ENCODE measurements at regions not wholly inside any gene's neighbourhood (a gene's known extent, or its start where the extent isn't known, plus 50 kb on each side); places are given as distances from the start of the nearest gene placed in this dataset.

GRCh38 chr4:136009258-136009832 lies 1522.9 kb downstream of the PCDH18 start:
- Histone ChIP-seq H3K9me3 (ENCODE audit: control insufficient read depth in 2 of 2, low read length in 2 of 2) (no peaks in the 10 kb centered on the region), H3K27ac (ENCODE audit: low read length) (no peak overlapping the region), H3K36me3 (ENCODE audit: control insufficient read depth in 2 of 2, insufficient read depth in 2 of 2, low read length in 2 of 2) (no peaks in the 10 kb centered on the region), H3K27me3 (ENCODE audit: control insufficient read depth in 1 of 2, insufficient read depth in 2 of 2, low read length in 2 of 2) (no peaks in the 10 kb centered on the region), H3K4me1 (ENCODE audit: control insufficient read depth, insufficient read depth, low read length) (no peaks in the 10 kb centered on the region), H3K4me3 (ENCODE audit: low read length in 2 of 2) (no peak overlapping the region), H3K9ac (ENCODE audit: low read length in 2 of 2) (no peak overlapping the region)

- no peaks in the 10 kb centered on the region for H3K27me3 ChIP-seq (ENCODE audit: control insufficient read depth in 1 of 2, insufficient read depth in 2 of 2, low read length in 2 of 2)
- no peaks in the 10 kb centered on the region for H3K4me1 ChIP-seq (ENCODE audit: control insufficient read depth, insufficient read depth, low read length)
- no peak overlapping the region for H3K9ac ChIP-seq (ENCODE audit: low read length in 2 of 2)
- H3K36me3 ChIP-seq (ENCODE audit: control insufficient read depth in 2 of 2, insufficient read depth in 2 of 2, low read length in 2 of 2): no peaks in the 10 kb centered on the region
- no peak overlapping the region for H3K27ac ChIP-seq (ENCODE audit: low read length)
- H3K9me3 ChIP-seq (ENCODE audit: control insufficient read depth in 2 of 2, low read length in 2 of 2): no peaks in the 10 kb centered on the region
- H3K4me3 ChIP-seq (ENCODE audit: low read length in 2 of 2): no peak overlapping the region
Observed at GRCh38 chr4:136007991-136008390, 1524.3 kb downstream of the PCDH18 start.

GRCh38 chr4:136002316-136002715 lies 1530.0 kb downstream of the PCDH18 start:
- no peak overlapping the region for H3K4me3 ChIP-seq (ENCODE audit: low read length in 2 of 2)
- no peaks in the 10 kb centered on the region for H3K4me1 ChIP-seq (ENCODE audit: control insufficient read depth, insufficient read depth, low read length)
- no peaks in the 10 kb centered on the region for H3K9me3 ChIP-seq (ENCODE audit: control insufficient read depth in 2 of 2, low read length in 2 of 2)
- no peaks in the 10 kb centered on the region for H3K36me3 ChIP-seq (ENCODE audit: control insufficient read depth in 2 of 2, insufficient read depth in 2 of 2, low read length in 2 of 2)
- no peak overlapping the region for H3K27ac ChIP-seq (ENCODE audit: low read length)
- H3K9ac ChIP-seq (ENCODE audit: low read length in 2 of 2): no peak overlapping the region
- no peaks in the 10 kb centered on the region for H3K27me3 ChIP-seq (ENCODE audit: control insufficient read depth in 1 of 2, insufficient read depth in 2 of 2, low read length in 2 of 2)

- Histone ChIP-seq H3K27me3 (ENCODE audit: control insufficient read depth in 1 of 2, insufficient read depth in 2 of 2, low read length in 2 of 2) (no peaks in the 10 kb centered on the region), H3K4me3 (ENCODE audit: low read length in 2 of 2) (no peak overlapping the region), H3K27ac (ENCODE audit: low read length) (no peak overlapping the region), H3K4me1 (ENCODE audit: control insufficient read depth, insufficient read depth, low read length) (no peaks in the 10 kb centered on the region), H3K36me3 (ENCODE audit: control insufficient read depth in 2 of 2, insufficient read depth in 2 of 2, low read length in 2 of 2) (no peaks in the 10 kb centered on the region), H3K9me3 (ENCODE audit: control insufficient read depth in 2 of 2, low read length in 2 of 2) (no peaks in the 10 kb centered on the region), H3K9ac (ENCODE audit: low read length in 2 of 2) (no peak overlapping the region)
Observed at GRCh38 chr4:136001791-136002190, 1530.5 kb downstream of the PCDH18 start.

- H3K27ac ChIP-seq (ENCODE audit: low read length): no peak overlapping the region
- H3K36me3 ChIP-seq (ENCODE audit: control insufficient read depth in 2 of 2, insufficient read depth in 2 of 2, low read length in 2 of 2): no peaks in the 10 kb centered on the region
- no peaks in the 10 kb centered on the region for H3K27me3 ChIP-seq (ENCODE audit: control insufficient read depth in 1 of 2, insufficient read depth in 2 of 2, low read length in 2 of 2)
- no peaks in the 10 kb centered on the region for H3K9me3 ChIP-seq (ENCODE audit: control insufficient read depth in 2 of 2, low read length in 2 of 2)
- H3K4me3 ChIP-seq (ENCODE audit: low read length in 2 of 2): no peak overlapping the region
- H3K4me1 ChIP-seq (ENCODE audit: control insufficient read depth, insufficient read depth, low read length): no peaks in the 10 kb centered on the region
- H3K9ac ChIP-seq (ENCODE audit: low read length in 2 of 2): no peak overlapping the region
Observed at GRCh38 chr4:136000246-136000645, 1532.0 kb downstream of the PCDH18 start.

GRCh38 chr4:135994360-135994759 lies 1537.9 kb downstream of the PCDH18 start:
- Histone ChIP-seq H3K27me3 (ENCODE audit: control insufficient read depth in 1 of 2, insufficient read depth in 2 of 2, low read length in 2 of 2) (no peaks in the 10 kb centered on the region), H3K9me3 (ENCODE audit: control insufficient read depth in 2 of 2, low read length in 2 of 2) (no peaks in the 10 kb centered on the region), H3K36me3 (ENCODE audit: control insufficient read depth in 2 of 2, insufficient read depth in 2 of 2, low read length in 2 of 2) (no peaks in the 10 kb centered on the region), H3K4me1 (ENCODE audit: control insufficient read depth, insufficient read depth, low read length) (no peaks in the 10 kb centered on the region), H3K27ac (ENCODE audit: low read length) (no peak overlapping the region), H3K9ac (ENCODE audit: low read length in 2 of 2) (no peak overlapping the region), H3K4me3 (ENCODE audit: low read length in 2 of 2) (no peak overlapping the region)

GRCh38 chr4:135976860-135977259 lies 1555.4 kb downstream of the PCDH18 start:
- no peak overlapping the region for H3K9ac ChIP-seq (ENCODE audit: low read length in 2 of 2)
- no peaks in the 10 kb centered on the region for H3K27me3 ChIP-seq (ENCODE audit: control insufficient read depth in 1 of 2, insufficient read depth in 2 of 2, low read length in 2 of 2)
- H3K4me3 ChIP-seq (ENCODE audit: low read length in 2 of 2): no peak overlapping the region
- no peaks in the 10 kb centered on the region for H3K9me3 ChIP-seq (ENCODE audit: control insufficient read depth in 2 of 2, low read length in 2 of 2)
- H3K27ac ChIP-seq (ENCODE audit: low read length): no peak overlapping the region
- H3K36me3 ChIP-seq (ENCODE audit: control insufficient read depth in 2 of 2, insufficient read depth in 2 of 2, low read length in 2 of 2): no peaks in the 10 kb centered on the region
- H3K4me1 ChIP-seq (ENCODE audit: control insufficient read depth, insufficient read depth, low read length): no peaks in the 10 kb centered on the region

- H3K27me3 ChIP-seq (ENCODE audit: control insufficient read depth in 1 of 2, insufficient read depth in 2 of 2, low read length in 2 of 2): no peaks in the 10 kb centered on the region
- H3K4me1 ChIP-seq (ENCODE audit: control insufficient read depth, insufficient read depth, low read length): no peaks in the 10 kb centered on the region
- no peak overlapping the region for H3K9ac ChIP-seq (ENCODE audit: low read length in 2 of 2)
- no peaks in the 10 kb centered on the region for H3K9me3 ChIP-seq (ENCODE audit: control insufficient read depth in 2 of 2, low read length in 2 of 2)
- no peak overlapping the region for H3K4me3 ChIP-seq (ENCODE audit: low read length in 2 of 2)
- H3K27ac ChIP-seq (ENCODE audit: low read length): no peak overlapping the region
- no peaks in the 10 kb centered on the region for H3K36me3 ChIP-seq (ENCODE audit: control insufficient read depth in 2 of 2, insufficient read depth in 2 of 2, low read length in 2 of 2)
Observed at GRCh38 chr4:135966936-135967335, 1565.4 kb downstream of the PCDH18 start.

- no peaks in the 10 kb centered on the region for H3K9me3 ChIP-seq (ENCODE audit: control insufficient read depth in 2 of 2, low read length in 2 of 2)
- H3K9ac ChIP-seq (ENCODE audit: low read length in 2 of 2): no peak overlapping the region
- H3K4me3 ChIP-seq (ENCODE audit: low read length in 2 of 2): no peak overlapping the region
- H3K27me3 ChIP-seq (ENCODE audit: control insufficient read depth in 1 of 2, insufficient read depth in 2 of 2, low read length in 2 of 2): no peaks in the 10 kb centered on the region
- H3K36me3 ChIP-seq (ENCODE audit: control insufficient read depth in 2 of 2, insufficient read depth in 2 of 2, low read length in 2 of 2): no peaks in the 10 kb centered on the region
- H3K27ac ChIP-seq (ENCODE audit: low read length): no peak overlapping the region
- H3K4me1 ChIP-seq (ENCODE audit: control insufficient read depth, insufficient read depth, low read length): no peaks in the 10 kb centered on the region
Observed at GRCh38 chr4:135963009-135963408, 1569.3 kb downstream of the PCDH18 start.

- no peak overlapping the region for H3K9ac ChIP-seq (ENCODE audit: low read length in 2 of 2)
- no peaks in the 10 kb centered on the region for H3K36me3 ChIP-seq (ENCODE audit: control insufficient read depth in 2 of 2, insufficient read depth in 2 of 2, low read length in 2 of 2)
- H3K4me3 ChIP-seq (ENCODE audit: low read length in 2 of 2): no peak overlapping the region
- no peaks in the 10 kb centered on the region for H3K4me1 ChIP-seq (ENCODE audit: control insufficient read depth, insufficient read depth, low read length)
- no peaks in the 10 kb centered on the region for H3K9me3 ChIP-seq (ENCODE audit: control insufficient read depth in 2 of 2, low read length in 2 of 2)
- H3K27me3 ChIP-seq (ENCODE audit: control insufficient read depth in 1 of 2, insufficient read depth in 2 of 2, low read length in 2 of 2): no peaks in the 10 kb centered on the region
- H3K27ac ChIP-seq (ENCODE audit: low read length): no peak overlapping the region
Observed at GRCh38 chr4:135949931-135950330, 1582.4 kb downstream of the PCDH18 start.

GRCh38 chr4:135948797-135949196 lies 1583.5 kb downstream of the PCDH18 start:
- no peak overlapping the region for H3K27ac ChIP-seq (ENCODE audit: low read length)
- H3K9ac ChIP-seq (ENCODE audit: low read length in 2 of 2): no peak overlapping the region
- no peaks in the 10 kb centered on the region for H3K4me1 ChIP-seq (ENCODE audit: control insufficient read depth, insufficient read depth, low read length)
- H3K9me3 ChIP-seq (ENCODE audit: control insufficient read depth in 2 of 2, low read length in 2 of 2): no peaks in the 10 kb centered on the region
- no peaks in the 10 kb centered on the region for H3K27me3 ChIP-seq (ENCODE audit: control insufficient read depth in 1 of 2, insufficient read depth in 2 of 2, low read length in 2 of 2)
- no peak overlapping the region for H3K4me3 ChIP-seq (ENCODE audit: low read length in 2 of 2)
- H3K36me3 ChIP-seq (ENCODE audit: control insufficient read depth in 2 of 2, insufficient read depth in 2 of 2, low read length in 2 of 2): no peaks in the 10 kb centered on the region

Data from stomach smooth muscle (tissue), 2 donors.